GM19397 (cell line): ENCODE measurements at regions not wholly inside any gene's neighbourhood (a gene's known extent, or its start where the extent isn't known, plus 50 kb on each side); places are given as distances from the start of the nearest gene placed in this dataset.

Experiments
- ATAC-seq: cut with Tn5 transposase; IDR thresholded peaks from one replicate; pipeline ENCODE4 v1.9.1; 2021; ENCODE audit warnings: mild to moderate bottlenecking, moderate library complexity; ENCODE audit not compliant: unreplicated experiment

DNA sequence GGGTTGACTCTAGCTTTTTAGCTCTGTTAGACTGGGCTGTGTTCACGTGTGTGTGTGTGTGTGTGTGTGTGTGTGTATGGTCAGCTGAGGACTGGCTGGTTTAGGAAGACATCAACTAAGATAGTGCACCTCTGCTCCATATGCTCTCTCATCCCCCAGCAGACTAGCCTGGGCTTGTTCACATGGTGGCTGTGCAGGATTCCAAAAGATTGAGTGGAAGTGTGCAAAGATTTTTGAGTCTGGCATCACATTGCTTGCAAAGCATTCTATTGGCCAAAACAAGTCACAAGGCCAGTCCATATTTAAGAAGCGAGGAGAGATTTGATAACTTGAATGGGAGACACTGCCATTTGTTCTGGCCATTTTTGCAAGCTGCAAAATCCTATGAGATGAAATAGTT, 79.7 kb upstream of the C11orf87 start:
- no peak for ATAC-seq

DNA sequence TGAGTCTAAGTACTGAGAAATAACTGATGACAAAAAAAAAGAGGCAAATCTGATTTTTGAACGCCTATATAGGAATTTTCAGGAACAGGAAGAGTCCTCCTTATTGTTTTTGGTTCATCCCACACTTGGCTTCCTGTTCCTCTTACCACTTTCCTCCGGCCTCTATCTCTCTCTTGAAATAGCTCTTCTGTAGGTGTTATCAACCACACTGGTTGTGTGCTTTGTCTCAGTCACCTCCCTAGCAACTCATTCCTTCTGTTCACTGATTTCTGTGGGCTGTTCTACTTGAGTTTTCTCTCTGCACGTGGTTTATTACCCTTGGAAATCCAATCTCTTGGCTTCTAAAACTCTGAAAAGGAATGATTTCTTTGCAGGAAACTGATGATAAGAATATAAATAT, 78.7 kb upstream of the C11orf87 start:
- ATAC-seq: no peak

DNA sequence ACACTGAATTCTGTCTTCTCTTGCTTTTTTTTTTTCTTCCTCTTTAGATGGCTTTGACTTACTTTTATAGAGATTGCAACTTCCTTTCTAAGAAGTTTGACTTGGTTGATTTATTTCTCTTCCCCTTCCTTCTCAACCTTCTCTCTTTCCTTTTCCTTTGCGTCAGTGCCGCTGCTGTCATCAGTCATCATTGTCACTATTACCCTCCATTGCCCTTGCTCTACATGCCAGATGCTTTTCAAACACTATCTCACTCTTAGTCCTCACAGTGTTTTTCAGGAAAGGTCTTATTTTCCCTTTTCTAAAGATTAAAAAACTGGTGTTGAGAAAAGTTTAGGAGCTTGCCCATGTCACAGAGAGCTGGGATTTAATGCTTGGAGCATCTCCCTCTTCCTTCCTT, 74.7 kb upstream of the C11orf87 start:
- no peak for ATAC-seq

- ATAC-seq: no peak
These were observed 72.5 kb upstream of the C11orf87 start for GRCh38 chr11:109349276-109350080.

GRCh38 chr11:109350091-109350490, 71.9 kb upstream of the C11orf87 start:
- no peak for ATAC-seq

GRCh38 chr11:109362059-109362458, 59.9 kb upstream of the C11orf87 start:
- no peak for ATAC-seq

GRCh38 chr11:109363682-109364081, 58.3 kb upstream of the C11orf87 start:
- ATAC-seq: no peak

DNA sequence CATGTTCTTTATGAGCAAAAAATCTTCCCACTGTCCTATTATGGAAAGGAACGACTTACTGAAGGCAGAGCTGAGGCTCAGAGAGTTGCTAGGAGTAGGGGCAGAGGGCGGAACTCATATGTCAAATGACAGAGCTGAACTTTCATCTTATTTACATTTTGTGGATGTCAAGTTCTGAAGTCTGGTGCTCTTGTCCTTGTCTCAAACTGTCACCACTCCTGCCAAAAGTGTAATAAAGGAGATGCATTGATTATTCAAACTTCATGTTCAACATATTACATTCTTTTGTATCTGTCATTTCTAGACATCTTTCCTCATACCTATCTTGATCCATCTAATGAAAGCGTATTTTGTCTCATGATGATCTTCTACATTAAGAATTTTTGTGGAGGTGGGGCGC, 57.1 kb upstream of the C11orf87 start:
- ATAC-seq: no peak

DNA sequence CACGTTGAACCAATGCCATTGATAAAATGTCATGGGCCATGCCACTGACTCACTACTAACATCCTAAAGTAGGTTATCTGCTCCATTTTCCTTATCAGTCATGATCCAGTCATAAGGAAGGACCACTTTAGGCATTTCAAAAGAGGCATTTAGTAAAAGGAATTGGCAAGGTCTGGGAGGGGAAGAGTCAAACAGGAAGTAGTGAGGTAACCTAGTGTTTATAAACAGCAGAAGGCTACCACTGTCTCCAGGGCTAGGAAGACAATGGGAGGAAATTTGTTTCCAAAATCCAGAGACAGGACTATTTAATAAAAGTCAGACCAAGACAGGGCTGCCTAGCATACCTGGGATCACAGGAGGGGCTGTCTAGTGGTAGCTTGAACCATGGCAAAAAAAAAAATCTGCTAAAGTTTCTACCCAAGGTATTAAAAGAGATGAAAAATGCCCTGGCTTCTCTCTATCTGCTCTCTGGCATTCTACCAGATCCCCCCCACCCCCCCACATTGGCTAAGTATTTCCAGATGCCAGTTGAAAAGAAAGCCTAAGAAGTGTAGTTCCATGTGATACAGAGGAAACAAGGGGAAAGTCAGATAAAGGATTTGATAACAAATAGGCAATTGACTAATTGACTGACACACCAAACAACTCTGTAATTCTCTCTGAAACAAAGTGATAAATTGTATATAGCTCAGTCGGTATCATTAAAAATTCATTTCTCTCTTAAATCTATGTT, 50.4 kb upstream of the C11orf87 start:
- no peak for ATAC-seq
